ENCODE measurements at regions not wholly inside any gene's neighbourhood (a gene's known extent, or its start where the extent isn't known, plus 50 kb on each side); places are given as distances from the start of the nearest gene placed in this dataset.

DNA sequence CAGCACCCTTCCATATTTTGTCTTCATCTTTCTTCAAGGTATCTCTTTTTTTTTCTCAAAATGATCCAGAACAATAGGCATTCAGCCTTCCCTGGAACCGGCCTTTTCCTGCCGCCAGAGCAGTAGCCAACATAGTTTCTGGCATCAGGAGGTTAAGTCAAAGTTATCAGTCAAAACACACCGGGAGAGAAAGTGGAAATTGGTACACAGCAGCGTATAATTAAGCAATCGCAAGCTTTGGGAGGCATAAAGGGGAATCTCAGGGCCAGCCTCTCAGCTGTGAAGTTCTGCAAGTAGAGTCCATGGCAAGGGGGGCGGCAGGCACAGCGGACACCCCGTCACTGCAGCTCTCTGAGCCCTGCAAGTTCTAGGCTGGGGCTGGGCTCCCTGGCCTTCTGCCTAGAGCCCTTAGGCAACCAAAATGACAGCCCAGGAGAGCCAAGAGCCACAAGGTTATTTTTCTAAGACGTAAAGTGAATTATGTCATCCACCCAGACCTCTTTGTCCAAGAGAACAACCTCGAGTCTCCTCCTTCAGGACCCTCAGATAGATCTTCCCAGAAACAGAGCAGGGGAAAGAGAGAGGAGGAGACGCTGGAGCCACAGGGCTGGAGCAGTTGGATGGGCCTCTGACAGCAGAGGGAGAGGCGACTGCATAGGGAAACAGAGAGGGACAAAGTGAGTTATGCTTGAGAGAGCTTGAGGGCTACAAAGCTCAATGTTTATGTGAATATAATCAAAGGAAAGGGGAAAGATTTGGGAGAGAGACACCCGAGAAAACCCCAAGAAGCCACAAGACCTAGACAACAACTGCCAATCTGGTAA is 114.7 kb downstream of the BCL2L11 start:
- TF ChIP-seq, protein P1, sequence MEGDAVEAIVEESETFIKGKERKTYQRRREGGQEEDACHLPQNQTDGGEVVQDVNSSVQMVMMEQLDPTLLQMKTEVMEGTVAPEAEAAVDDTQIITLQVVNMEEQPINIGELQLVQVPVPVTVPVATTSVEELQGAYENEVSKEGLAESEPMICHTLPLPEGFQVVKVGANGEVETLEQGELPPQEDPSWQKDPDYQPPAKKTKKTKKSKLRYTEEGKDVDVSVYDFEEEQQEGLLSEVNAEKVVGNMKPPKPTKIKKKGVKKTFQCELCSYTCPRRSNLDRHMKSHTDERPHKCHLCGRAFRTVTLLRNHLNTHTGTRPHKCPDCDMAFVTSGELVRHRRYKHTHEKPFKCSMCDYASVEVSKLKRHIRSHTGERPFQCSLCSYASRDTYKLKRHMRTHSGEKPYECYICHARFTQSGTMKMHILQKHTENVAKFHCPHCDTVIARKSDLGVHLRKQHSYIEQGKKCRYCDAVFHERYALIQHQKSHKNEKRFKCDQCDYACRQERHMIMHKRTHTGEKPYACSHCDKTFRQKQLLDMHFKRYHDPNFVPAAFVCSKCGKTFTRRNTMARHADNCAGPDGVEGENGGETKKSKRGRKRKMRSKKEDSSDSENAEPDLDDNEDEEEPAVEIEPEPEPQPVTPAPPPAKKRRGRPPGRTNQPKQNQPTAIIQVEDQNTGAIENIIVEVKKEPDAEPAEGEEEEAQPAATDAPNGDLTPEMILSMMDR (IDR thresholded peaks at IDR 0.05; ENCODE audit: extremely low read depth in 1 of 2, insufficient read depth in 1 of 2, low read depth in 1 of 2, low read length in 2 of 2), result no peak
- TF ChIP-seq POLR2A (IDR thresholded peaks at IDR 0.05; ENCODE audit: low read depth, low read length) (no peak), POLR2AphosphoS5 (IDR thresholded peaks at IDR 0.05; ENCODE audit: insufficient read depth, low read depth, low read length) (no peak), EZH2 (IDR thresholded peaks at IDR 0.05; ENCODE audit: borderline replicate concordance, low read depth, low read length, severe bottlenecking) (no peak)
